HG03097 (cell line): ENCODE measurements at regions not wholly inside any gene's neighbourhood (a gene's known extent, or its start where the extent isn't known, plus 50 kb on each side); places are given as distances from the start of the nearest gene placed in this dataset.
"Not testable (repeated sequence)": the region's sequence is repeated elsewhere in the genome, so short reads cannot be mapped to it uniquely, and the experiment has no call there.

Source experiments
- ATAC-seq: cut with Tn5 transposase; IDR thresholded peaks from one replicate; pipeline ENCODE4 v1.9.1; 2021; ENCODE audit not compliant: unreplicated experiment, low FRiP score

GRCh38 chr15:99454941-99455788 is 110.6 kb upstream of the MEF2A start:
- ATAC-seq = no peak

- ATAC-seq = no peak
Observed at GRCh38 chr15:99455789-99456160, 110.0 kb upstream of the MEF2A start.

- no peak for ATAC-seq
Observed at GRCh38 chr15:99464137-99464536, 101.6 kb upstream of the MEF2A start.

- ATAC-seq = no peak
Observed at GRCh38 chr15:99466701-99467337, 99.0 kb upstream of the MEF2A start.

- no peak for ATAC-seq
Observed at GRCh38 chr15:99467338-99467720, 98.5 kb upstream of the MEF2A start.

DNA sequence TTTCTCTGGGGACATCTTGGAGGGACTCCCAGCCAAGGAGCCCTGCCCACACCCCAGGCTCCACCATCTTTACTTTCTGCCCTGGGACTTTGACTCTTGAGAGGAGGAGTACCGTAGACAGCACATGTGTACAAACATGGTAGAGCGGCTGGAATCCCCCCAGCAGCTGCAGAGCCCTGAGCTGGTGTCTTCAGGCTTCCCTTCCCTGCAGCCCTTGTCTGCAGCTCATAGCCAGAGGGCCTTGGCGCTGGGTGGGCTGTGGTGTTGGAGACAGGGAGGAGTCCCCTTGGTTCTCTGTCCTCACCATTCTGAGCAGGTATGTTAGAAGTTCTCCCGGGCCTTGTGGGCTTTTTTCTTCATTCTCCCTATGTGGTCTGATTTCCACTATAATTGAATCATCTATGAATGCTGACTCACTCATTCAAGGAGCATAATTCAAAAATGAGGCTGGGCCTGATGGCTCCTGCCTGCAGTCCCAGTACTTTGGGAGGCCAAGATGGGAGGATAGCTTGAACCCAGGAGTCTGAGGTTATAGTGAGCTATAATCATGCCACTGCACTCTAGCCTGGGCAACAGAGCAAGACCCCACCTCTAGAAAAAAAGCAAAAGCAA is 97.8 kb upstream of the MEF2A start:
- ATAC-seq = no peak

DNA sequence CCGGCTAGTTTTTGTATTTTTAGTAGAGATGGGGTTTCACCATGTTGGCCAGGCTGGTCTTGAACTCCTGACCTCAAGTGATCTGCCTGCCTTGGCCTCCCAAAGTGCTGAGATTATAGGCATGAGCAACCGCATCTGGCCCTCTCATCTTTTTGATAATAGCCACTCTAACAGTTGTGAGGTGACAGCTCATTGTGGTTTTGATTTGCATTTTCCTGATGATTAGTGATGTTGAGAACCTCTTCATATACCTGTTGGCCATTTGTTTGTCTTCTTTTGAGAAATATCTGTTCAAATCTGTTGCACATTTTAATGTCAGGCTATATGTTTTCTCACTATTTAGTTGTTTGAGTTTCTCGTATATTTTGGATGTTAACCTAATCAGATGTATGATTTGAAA is 95.6 kb upstream of the MEF2A start:
- ATAC-seq = not testable (repeated sequence)

DNA sequence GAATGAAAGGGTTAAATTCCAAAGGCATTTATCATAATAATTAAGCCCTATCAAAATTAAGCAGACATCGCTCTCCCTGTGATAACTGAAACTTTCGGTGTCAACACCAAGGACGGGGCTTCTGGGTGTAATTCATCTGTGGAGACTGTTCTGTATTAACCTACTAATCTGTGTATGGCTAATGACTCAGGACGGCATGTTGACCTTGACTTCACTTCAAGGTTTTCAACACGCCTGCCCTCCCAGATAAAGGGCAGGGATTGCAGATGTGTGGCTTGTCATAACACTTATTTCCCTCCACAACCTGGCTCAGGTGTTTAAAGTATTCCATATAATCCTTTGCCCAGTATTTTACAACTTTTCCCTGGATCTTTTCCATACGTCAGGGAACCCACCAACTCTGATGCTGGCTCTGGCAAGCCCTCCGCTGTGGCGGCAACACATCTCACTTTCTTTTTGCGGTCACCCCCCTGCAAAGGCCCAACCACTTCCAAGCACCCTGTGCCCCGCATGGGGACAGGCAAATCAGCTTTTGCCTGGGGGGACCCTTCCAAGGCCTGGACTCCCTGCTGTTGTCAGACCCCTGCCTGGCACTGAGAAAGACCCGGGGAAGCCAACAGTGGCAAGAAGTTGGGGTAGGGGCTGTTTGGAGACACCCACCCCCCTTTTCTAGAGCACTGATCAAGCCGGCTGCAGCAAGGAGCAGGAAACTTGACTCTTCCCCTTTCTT is 93.2 kb upstream of the MEF2A start:
- no peak for ATAC-seq

DNA sequence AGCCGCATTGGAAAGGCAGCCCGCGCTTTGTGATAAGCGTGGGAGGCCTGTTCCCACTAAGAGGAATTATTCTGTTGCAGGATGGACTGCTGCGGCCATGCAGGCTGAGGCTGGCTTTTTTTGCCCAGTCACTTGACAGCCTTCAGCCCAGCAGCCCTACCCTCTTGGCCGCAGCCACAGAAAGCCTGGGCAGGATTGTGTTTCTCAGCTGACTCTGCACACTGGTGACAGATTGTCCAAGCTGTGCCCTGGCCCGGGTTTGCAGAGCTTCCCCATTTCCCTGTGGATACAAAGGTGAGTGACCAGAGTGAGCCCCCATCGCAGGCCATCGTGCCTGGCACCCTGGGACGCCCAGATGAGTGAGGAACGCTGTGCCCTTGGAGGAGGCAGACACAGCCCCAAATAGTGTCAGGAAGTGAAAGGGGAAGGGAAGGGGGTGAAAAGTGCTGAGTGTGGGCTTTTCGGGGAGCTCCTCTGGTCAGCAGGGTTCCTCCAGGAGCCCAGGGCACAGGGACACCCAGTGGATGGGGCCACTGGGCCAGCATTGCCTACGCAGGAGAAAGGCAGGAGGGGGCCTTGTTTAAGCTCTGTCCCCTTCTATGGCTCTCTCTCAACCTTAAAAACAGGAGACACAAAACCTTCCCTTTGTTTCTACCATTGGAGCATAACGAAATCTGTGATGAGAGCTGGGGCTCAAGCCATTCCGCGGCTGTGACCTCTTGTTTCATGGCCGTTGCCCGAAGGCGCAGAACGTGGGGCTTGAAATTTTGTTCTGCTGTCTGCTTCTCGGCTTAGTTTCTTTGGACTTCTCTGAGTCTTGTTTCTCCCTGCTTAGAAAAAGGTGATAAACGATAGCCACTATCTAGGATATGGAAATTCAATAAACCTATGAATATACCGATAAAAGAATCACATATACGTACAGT is 91.5 kb upstream of the MEF2A start:
- no peak for ATAC-seq

DNA sequence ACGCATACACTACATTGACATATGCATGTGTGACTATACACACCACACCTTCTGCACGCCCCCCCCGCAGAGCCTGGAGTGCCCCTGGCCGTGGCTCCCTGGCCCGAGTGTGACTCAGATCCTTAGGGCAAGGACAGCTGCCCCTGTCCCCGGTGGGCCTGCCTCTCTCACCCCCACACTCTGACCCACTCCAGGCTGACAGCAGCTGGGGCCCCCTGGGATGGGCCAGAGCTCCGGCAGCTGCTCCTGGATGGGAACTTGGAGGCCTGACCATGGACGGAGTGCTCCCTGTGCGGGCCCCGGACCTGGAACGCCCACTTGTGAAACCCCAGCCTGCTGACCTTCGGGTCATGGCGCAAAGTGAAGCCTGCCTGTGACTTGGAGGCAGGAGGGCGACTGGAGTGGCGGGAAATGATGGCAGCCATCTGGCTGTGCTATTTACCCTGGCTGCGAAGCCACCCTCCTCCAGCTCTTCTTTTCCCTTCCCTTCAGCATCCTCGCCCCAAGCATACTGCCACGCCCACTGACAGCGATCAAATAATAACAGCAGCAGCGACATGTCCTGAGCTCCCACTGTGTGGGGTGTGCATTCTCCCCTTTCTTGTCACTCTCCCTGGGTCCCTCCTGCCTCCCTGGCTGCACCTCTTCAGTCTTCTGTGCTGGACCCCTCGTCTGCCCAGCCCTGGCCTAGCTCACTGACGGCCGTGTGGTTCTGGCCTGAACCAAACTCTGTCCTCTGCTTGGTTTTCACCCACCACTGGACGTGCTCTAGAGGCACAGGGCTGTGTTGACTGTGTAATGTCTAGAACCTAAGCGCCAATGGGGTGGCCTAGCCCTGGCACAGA is 90.7 kb upstream of the MEF2A start:
- no peak for ATAC-seq

GRCh38 chr15:99475754-99476412 is 89.9 kb upstream of the MEF2A start:
- ATAC-seq = no peak

- peak; percentile 57 for ATAC-seq
Observed at GRCh38 chr15:99476413-99477222, 89.2 kb upstream of the MEF2A start.

- no peak for ATAC-seq
Observed at GRCh38 chr15:99477791-99478471, 87.9 kb upstream of the MEF2A start.

DNA sequence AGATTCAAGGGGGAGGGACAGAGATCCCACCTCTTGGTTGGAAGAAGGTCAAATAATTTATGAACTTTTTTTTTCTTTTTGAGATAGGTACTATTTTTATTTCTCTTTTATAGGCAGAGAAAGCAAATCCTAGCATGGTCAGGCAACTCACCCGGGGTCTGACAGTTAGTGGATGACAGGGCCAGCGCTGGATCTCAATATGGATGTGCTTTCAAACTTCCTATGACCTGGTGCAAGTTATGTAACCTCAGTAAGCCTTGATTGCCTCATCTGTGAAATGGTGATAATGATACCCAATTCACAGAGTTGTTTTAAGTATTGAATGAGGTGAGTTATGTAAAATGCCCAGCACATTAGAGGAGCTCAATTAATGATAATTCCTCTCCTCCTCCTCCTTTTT is 86.8 kb upstream of the MEF2A start:
- no peak for ATAC-seq

GRCh38 chr15:99480016-99480810 is 85.6 kb upstream of the MEF2A start:
- ATAC-seq = no peak

- ATAC-seq = no peak
Observed at GRCh38 chr15:99481113-99481950, 84.5 kb upstream of the MEF2A start.
